NT2/D1 (cell line): ENCODE measurements at regions not wholly inside any gene's neighbourhood (a gene's known extent, or its start where the extent isn't known, plus 50 kb on each side); places are given as distances from the start of the nearest gene placed in this dataset.

Experiments
- DNase-seq: peaks from one replicate; pipeline ENCODE4 v3.0.0-alpha.2; 2011; ENCODE audit warnings: low read depth, low spot score
- H3K27me3 ChIP-seq: 2 replicates; pipeline ENCODE4 v1.6.0; 2011; ENCODE audit warnings: mild to moderate bottlenecking; ENCODE audit not compliant: insufficient read length, insufficient read depth
- H3K36me3 ChIP-seq: 2 replicates; pipeline ENCODE4 v1.6.1; 2011; ENCODE audit warnings: mild to moderate bottlenecking, low read length, mixed read lengths; ENCODE audit not compliant: insufficient read depth, insufficient read length
- H3K4me1 ChIP-seq: 2 replicates; pipeline ENCODE4 v1.5.1; 2011; ENCODE audit not compliant: insufficient read depth, insufficient read length
- H3K4me3 ChIP-seq: 2 replicates; pipeline ENCODE4 v1.5.1; 2011; ENCODE audit warnings: low read depth; ENCODE audit not compliant: insufficient read length
- H3K9ac ChIP-seq: 2 replicates; pipeline ENCODE4 v1.6.0; 2011; ENCODE audit warnings: low read depth; ENCODE audit not compliant: insufficient read length
- H3K9me3 ChIP-seq: 2 replicates; pipeline ENCODE4 v1.5.1; 2011; ENCODE audit warnings: mild to moderate bottlenecking, low read length; ENCODE audit not compliant: insufficient read depth
- SUZ12 ChIP-seq: IDR thresholded peaks from 2 replicates; pipeline ENCODE4 v1.6.1; 2011; ENCODE audit not compliant: insufficient read length, insufficient read depth; ENCODE audit errors: extremely low read depth
- YY1 ChIP-seq: IDR thresholded peaks from 2 replicates; pipeline ENCODE4 v1.6.1; 2011; ENCODE audit not compliant: insufficient read length, insufficient read depth
- ZNF274 ChIP-seq: IDR thresholded peaks from 2 replicates; pipeline ENCODE4 v1.6.1; 2011; ENCODE audit warnings: mild to moderate bottlenecking, low read depth, low read length

- H3K27me3 ChIP-seq, result peaks cover 20% of the 10 kb centered on the region
- no peak overlapping the region for H3K9ac ChIP-seq
- H3K4me1 ChIP-seq, result no peaks in the 10 kb centered on the region
- TF ChIP-seq YY1 (no peak), SUZ12 (no peak), ZNF274 (no peak)
- H3K36me3 ChIP-seq, result no peaks in the 10 kb centered on the region
- no peak overlapping the region for H3K4me3 ChIP-seq
- H3K9me3 ChIP-seq, result no peaks in the 10 kb centered on the region
- no peak for DNase-seq
Measured at GRCh38 chr14:46325157-46325556, 326.4 kb downstream of the RPL10L start.

GRCh38 chr14:46323404-46323762, 328.2 kb downstream of the RPL10L start:
- no peak for DNase-seq
- Histone ChIP-seq H3K36me3 (no peaks in the 10 kb centered on the region), H3K4me3 (no peak overlapping the region), H3K27me3 (peaks cover 27% of the 10 kb centered on the region), H3K4me1 (no peaks in the 10 kb centered on the region), H3K9ac (no peak overlapping the region), H3K9me3 (no peaks in the 10 kb centered on the region)
- no peak for TF ChIP-seq SUZ12
- TF ChIP-seq YY1, result no peak
- TF ChIP-seq ZNF274, result no peak

GRCh38 chr14:46322730-46323403, 328.7 kb downstream of the RPL10L start:
- Histone ChIP-seq H3K27me3 (peaks cover 27% of the 10 kb centered on the region), H3K4me3 (no peak overlapping the region), H3K9me3 (no peaks in the 10 kb centered on the region), H3K36me3 (no peaks in the 10 kb centered on the region), H3K9ac (no peak overlapping the region), H3K4me1 (no peaks in the 10 kb centered on the region)
- no peak for TF ChIP-seq YY1
- TF ChIP-seq ZNF274, result no peak
- TF ChIP-seq SUZ12, result no peak
- DNase-seq, result no peak

- Histone ChIP-seq H3K9ac (no peak overlapping the region), H3K4me1 (no peaks in the 10 kb centered on the region), H3K9me3 (no peaks in the 10 kb centered on the region), H3K27me3 (peaks cover 27% of the 10 kb centered on the region), H3K36me3 (no peaks in the 10 kb centered on the region), H3K4me3 (no peak overlapping the region)
- DNase-seq, result peak; percentile 40
- TF ChIP-seq ZNF274 (no peak), SUZ12 (no peak), YY1 (no peak)
Measured at GRCh38 chr14:46322076-46322475, 329.5 kb downstream of the RPL10L start.

GRCh38 chr14:46306267-46306666, 345.3 kb downstream of the RPL10L start:
- TF ChIP-seq ZNF274 (no peak), YY1 (no peak), SUZ12 (no peak)
- H3K27me3 ChIP-seq, result no peaks in the 10 kb centered on the region
- H3K9me3 ChIP-seq, result no peaks in the 10 kb centered on the region
- H3K36me3 ChIP-seq, result no peaks in the 10 kb centered on the region
- no peaks in the 10 kb centered on the region for H3K4me1 ChIP-seq
- no peak overlapping the region for H3K9ac ChIP-seq
- no peak for DNase-seq
- no peak overlapping the region for H3K4me3 ChIP-seq

GRCh38 chr14:46300765-46301164, 350.8 kb downstream of the RPL10L start:
- no peaks in the 10 kb centered on the region for H3K9me3 ChIP-seq
- no peaks in the 10 kb centered on the region for H3K27me3 ChIP-seq
- H3K4me1 ChIP-seq, result no peaks in the 10 kb centered on the region
- H3K9ac ChIP-seq, result no peak overlapping the region
- H3K36me3 ChIP-seq, result no peaks in the 10 kb centered on the region
- H3K4me3 ChIP-seq, result no peak overlapping the region
- no peak for DNase-seq
- TF ChIP-seq SUZ12, result no peak
- TF ChIP-seq ZNF274, result no peak
- TF ChIP-seq YY1, result no peak

GRCh38 chr14:46290706-46291105, 360.9 kb downstream of the RPL10L start:
- H3K9me3 ChIP-seq, result no peaks in the 10 kb centered on the region
- DNase-seq, result no peak
- no peak overlapping the region for H3K9ac ChIP-seq
- H3K4me3 ChIP-seq, result no peak overlapping the region
- TF ChIP-seq SUZ12 (no peak), YY1 (no peak), ZNF274 (no peak)
- H3K27me3 ChIP-seq, result no peaks in the 10 kb centered on the region
- H3K36me3 ChIP-seq, result no peaks in the 10 kb centered on the region
- H3K4me1 ChIP-seq, result no peaks in the 10 kb centered on the region

GRCh38 chr14:46279776-46280175, 371.8 kb downstream of the RPL10L start:
- no peaks in the 10 kb centered on the region for H3K27me3 ChIP-seq
- no peaks in the 10 kb centered on the region for H3K9me3 ChIP-seq
- no peaks in the 10 kb centered on the region for H3K4me1 ChIP-seq
- TF ChIP-seq SUZ12, result no peak
- TF ChIP-seq YY1, result no peak
- TF ChIP-seq ZNF274, result no peak
- no peak overlapping the region for H3K4me3 ChIP-seq
- no peaks in the 10 kb centered on the region for H3K36me3 ChIP-seq
- no peak overlapping the region for H3K9ac ChIP-seq
- DNase-seq, result no peak
